ENCODE measurements at regions not wholly inside any gene's neighbourhood (a gene's known extent, or its start where the extent isn't known, plus 50 kb on each side); places are given as distances from the start of the nearest gene placed in this dataset.

DNA sequence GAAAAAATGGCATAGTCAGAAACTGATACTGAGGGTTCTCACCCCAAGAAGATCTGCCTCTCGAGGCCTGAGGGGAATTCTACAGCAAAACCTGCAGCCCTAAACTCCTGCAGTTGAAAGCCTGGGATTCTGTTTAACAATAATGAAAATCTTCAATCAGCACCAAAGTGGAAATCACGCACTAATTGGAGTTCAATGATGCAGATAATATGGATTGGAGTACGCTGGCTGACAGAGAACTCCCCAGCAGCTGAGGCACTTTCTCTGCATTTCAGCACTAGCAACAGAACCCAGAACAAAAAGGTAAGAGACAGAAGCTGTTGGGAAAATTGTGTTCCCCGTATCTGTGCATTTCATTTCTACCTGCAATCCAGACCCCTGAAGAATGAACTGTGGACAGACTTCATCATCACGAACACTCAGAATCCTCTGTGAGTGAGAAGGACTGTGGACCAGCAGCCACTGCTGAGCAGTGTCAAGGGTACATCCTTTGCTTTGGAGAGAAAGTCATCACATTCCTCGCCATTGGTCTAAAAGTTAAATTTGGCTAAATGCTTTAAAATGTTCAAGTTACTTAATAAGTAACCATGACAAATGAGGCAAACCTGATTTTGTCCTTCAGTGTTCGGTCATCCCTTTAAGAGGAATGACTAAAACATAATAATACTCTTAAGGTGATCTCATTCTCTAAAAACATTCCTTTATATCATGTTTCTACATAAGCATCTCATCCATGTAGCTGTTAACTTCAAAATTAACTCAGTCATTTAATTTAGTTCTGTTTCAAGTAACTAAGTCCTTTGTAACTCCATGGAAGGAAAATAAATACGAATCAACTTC lies 126.1 kb downstream of the GAS1 start:
- Histone ChIP-seq H3K4me2 (no peak overlapping the region), H3K9ac (no peak overlapping the region), H3K9me3 (no peaks in the 10 kb centered on the region), H3K27me3 (ENCODE audit: insufficient read depth) (no peaks in the 10 kb centered on the region), H3K36me3 (replicated peaks in 1 of 2; ENCODE audit: control insufficient read depth in 1 of 2, insufficient read depth in 2 of 2, low read length in 1 of 2) (no peaks in the 10 kb centered on the region), H3K4me3 (ENCODE audit: low read depth in 2 of 2, low read length in 1 of 2) (no peak overlapping the region), H3K4me1 (ENCODE audit: control insufficient read depth in 1 of 2, insufficient read depth in 2 of 2, low read depth in 1 of 2, low read length in 1 of 2) (no peaks in the 10 kb centered on the region), H3F3A (replicated peaks; ENCODE audit: insufficient read depth) (no peaks in the 10 kb centered on the region), H3K79me2 (ENCODE audit: insufficient read depth) (no peaks in the 10 kb centered on the region), H4K20me1 (ENCODE audit: insufficient read depth) (no peaks in the 10 kb centered on the region), H3K9me2 (no peaks in the 10 kb centered on the region), H3K27ac (ENCODE audit: low read depth in 2 of 2, low read length in 1 of 2) (no peak overlapping the region), H2AFZ (ENCODE audit: low read depth) (no peak overlapping the region)
- ChIA-PET CTCF (interaction anchor here (0.6 to 1.0 kb wide), 2 partner anchors 32 to 334 kb away, joined by 3 read pairs; no protein-coding TSS in a partner anchor), POLR2A (no interaction called here)
- TF ChIP-seq, protein P1, sequence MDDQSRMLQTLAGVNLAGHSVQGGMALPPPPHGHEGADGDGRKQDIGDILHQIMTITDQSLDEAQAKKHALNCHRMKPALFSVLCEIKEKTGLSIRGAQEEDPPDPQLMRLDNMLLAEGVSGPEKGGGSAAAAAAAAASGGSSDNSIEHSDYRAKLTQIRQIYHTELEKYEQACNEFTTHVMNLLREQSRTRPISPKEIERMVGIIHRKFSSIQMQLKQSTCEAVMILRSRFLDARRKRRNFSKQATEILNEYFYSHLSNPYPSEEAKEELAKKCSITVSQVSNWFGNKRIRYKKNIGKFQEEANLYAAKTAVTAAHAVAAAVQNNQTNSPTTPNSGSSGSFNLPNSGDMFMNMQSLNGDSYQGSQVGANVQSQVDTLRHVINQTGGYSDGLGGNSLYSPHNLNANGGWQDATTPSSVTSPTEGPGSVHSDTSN (IDR thresholded peaks at IDR 0.05) = no peak
- TF ChIP-seq, protein P2, sequence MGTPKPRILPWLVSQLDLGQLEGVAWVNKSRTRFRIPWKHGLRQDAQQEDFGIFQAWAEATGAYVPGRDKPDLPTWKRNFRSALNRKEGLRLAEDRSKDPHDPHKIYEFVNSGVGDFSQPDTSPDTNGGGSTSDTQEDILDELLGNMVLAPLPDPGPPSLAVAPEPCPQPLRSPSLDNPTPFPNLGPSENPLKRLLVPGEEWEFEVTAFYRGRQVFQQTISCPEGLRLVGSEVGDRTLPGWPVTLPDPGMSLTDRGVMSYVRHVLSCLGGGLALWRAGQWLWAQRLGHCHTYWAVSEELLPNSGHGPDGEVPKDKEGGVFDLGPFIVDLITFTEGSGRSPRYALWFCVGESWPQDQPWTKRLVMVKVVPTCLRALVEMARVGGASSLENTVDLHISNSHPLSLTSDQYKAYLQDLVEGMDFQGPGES (IDR thresholded peaks at IDR 0.05; ENCODE audit: low read depth, low read length) = no peak
- TF ChIP-seq POLR2AphosphoS5 (IDR thresholded peaks at IDR 0.05; ENCODE audit: low read depth, low read length) (no peak), CHD2 (IDR thresholded peaks at IDR 0.05; ENCODE audit: low read length, partially characterized antibody) (no peak), EZH2phosphoT487 (IDR thresholded peaks at IDR 0.05; ENCODE audit: borderline replicate concordance, low read depth) (no peak), SIN3A (IDR thresholded peaks at IDR 0.05; ENCODE audit: borderline replicate concordance, low read depth, low read length) (no peak), ELF1 (IDR thresholded peaks at IDR 0.05) (no peak), RXRA (IDR thresholded peaks at IDR 0.05; ENCODE audit: borderline replicate concordance, low read depth) (no peak), RCOR1 (IDR thresholded peaks at IDR 0.05; ENCODE audit: low read length) (no peak)
- no peak for DNase-seq
- 70% methylated on average over 8 of the region's 8 CpGs for WGBS (ENCODE audit: low lambda C conversion rate)

DNA sequence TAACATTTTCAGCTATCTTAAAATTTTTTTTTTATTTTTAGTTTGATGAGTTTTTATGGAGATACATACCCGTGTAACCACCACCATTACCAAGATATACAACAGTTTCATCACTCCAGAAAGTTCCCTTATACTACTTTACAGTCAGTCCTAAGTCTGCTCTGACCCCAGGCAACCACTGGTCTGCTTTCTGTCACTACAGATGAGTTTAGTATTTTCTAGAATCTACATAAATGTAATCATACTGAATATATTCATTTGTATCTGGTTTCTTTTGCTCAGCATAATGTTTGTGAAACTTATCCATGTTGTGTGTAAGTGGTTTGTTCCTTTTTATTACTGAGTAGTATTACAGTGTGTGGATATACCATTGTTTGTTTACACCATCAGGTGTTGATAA lies 127.8 kb downstream of the GAS1 start:
- TF ChIP-seq POLR2AphosphoS5 (IDR thresholded peaks at IDR 0.05; ENCODE audit: low read depth, low read length) = no peak
- TF ChIP-seq ELF1 (IDR thresholded peaks at IDR 0.05) = no peak
- no peak for TF ChIP-seq GABPA (IDR thresholded peaks at IDR 0.05; ENCODE audit: low read depth)
- TF ChIP-seq, protein P3, sequence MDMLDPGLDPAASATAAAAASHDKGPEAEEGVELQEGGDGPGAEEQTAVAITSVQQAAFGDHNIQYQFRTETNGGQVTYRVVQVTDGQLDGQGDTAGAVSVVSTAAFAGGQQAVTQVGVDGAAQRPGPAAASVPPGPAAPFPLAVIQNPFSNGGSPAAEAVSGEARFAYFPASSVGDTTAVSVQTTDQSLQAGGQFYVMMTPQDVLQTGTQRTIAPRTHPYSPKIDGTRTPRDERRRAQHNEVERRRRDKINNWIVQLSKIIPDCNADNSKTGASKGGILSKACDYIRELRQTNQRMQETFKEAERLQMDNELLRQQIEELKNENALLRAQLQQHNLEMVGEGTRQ (IDR thresholded peaks at IDR 0.05; ENCODE audit: borderline replicate concordance, low read depth, low read length) = no peak
- TF ChIP-seq TEAD4 (IDR thresholded peaks at IDR 0.05; ENCODE audit: borderline replicate concordance, insufficient read depth) = no peak
- TF ChIP-seq, protein P4, sequence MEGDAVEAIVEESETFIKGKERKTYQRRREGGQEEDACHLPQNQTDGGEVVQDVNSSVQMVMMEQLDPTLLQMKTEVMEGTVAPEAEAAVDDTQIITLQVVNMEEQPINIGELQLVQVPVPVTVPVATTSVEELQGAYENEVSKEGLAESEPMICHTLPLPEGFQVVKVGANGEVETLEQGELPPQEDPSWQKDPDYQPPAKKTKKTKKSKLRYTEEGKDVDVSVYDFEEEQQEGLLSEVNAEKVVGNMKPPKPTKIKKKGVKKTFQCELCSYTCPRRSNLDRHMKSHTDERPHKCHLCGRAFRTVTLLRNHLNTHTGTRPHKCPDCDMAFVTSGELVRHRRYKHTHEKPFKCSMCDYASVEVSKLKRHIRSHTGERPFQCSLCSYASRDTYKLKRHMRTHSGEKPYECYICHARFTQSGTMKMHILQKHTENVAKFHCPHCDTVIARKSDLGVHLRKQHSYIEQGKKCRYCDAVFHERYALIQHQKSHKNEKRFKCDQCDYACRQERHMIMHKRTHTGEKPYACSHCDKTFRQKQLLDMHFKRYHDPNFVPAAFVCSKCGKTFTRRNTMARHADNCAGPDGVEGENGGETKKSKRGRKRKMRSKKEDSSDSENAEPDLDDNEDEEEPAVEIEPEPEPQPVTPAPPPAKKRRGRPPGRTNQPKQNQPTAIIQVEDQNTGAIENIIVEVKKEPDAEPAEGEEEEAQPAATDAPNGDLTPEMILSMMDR (IDR thresholded peaks at IDR 0.05) = no peak
- TF ChIP-seq FOSL2 (IDR thresholded peaks at IDR 0.05; ENCODE audit: borderline replicate concordance, low read depth) = no peak
- Histone ChIP-seq H2AFZ (ENCODE audit: low read depth) (no peak overlapping the region), H3K9me2 (no peaks in the 10 kb centered on the region), H3K79me2 (ENCODE audit: insufficient read depth) (no peaks in the 10 kb centered on the region), H3K36me3 (replicated peaks in 1 of 2; ENCODE audit: control insufficient read depth in 1 of 2, insufficient read depth in 2 of 2, low read length in 1 of 2) (no peaks in the 10 kb centered on the region), H4K20me1 (ENCODE audit: insufficient read depth) (no peaks in the 10 kb centered on the region), H3K9ac (no peak overlapping the region), H3K4me3 (ENCODE audit: low read depth in 2 of 2, low read length in 1 of 2) (no peak overlapping the region), H3K27ac (ENCODE audit: low read depth in 2 of 2, low read length in 1 of 2) (no peak overlapping the region), H3F3A (replicated peaks; ENCODE audit: insufficient read depth) (no peaks in the 10 kb centered on the region), H3K4me2 (no peak overlapping the region), H3K27me3 (ENCODE audit: insufficient read depth) (no peaks in the 10 kb centered on the region), H3K4me1 (ENCODE audit: control insufficient read depth in 1 of 2, insufficient read depth in 2 of 2, low read depth in 1 of 2, low read length in 1 of 2) (no peaks in the 10 kb centered on the region), H3K9me3 (no peaks in the 10 kb centered on the region)
- WGBS (ENCODE audit: low lambda C conversion rate) = 24% methylated on average over 1 of the region's 1 CpG
- ChIA-PET POLR2A (no interaction called here), CTCF (no interaction called here)
- no peak for DNase-seq

All from SK-N-SH (cell line).